ENCODE measurements at regions not wholly inside any gene's neighbourhood (a gene's known extent, or its start where the extent isn't known, plus 50 kb on each side); places are given as distances from the start of the nearest gene placed in this dataset.

- DNase-seq (ENCODE audit: low read depth, low spot score), result no peak
- Histone ChIP-seq H3K4me2 (ENCODE audit: low read length) (no peak overlapping the region), H3K4me3 (replicated peaks in 1 of 2; ENCODE audit: low read depth in 1 of 2, low read length in 2 of 2) (no peak overlapping the region), H3K27me3 (ENCODE audit: insufficient read depth, low read length) (no peaks in the 10 kb centered on the region), H2AFZ (ENCODE audit: low read depth, low read length, poor library complexity, severe bottlenecking) (no peak overlapping the region), H3K4me1 (ENCODE audit: control insufficient read depth in 1 of 2, insufficient read depth in 2 of 2, low read length in 2 of 2) (no peaks in the 10 kb centered on the region), H3K27ac (ENCODE audit: low read depth, low read length) (no peak overlapping the region), H3K9me3 (ENCODE audit: control insufficient read depth in 1 of 2, insufficient read depth in 1 of 2, low read depth in 1 of 2, low read length in 2 of 2) (peaks cover 0 to 7% of the 10 kb centered on the region in 2 experiments; a peak in 1 of 4 replicates), H4K20me1 (ENCODE audit: insufficient read depth) (no peaks in the 10 kb centered on the region), H3K9me2 (ENCODE audit: insufficient read depth) (no peaks in the 10 kb centered on the region), H3K79me2 (ENCODE audit: insufficient read depth, low read length) (no peaks in the 10 kb centered on the region), H3K36me3 (ENCODE audit: control insufficient read depth in 1 of 2, insufficient read depth in 2 of 2, low read length in 2 of 2) (no peaks in the 10 kb centered on the region), H3K9ac (ENCODE audit: low read length) (no peak overlapping the region)
- CTCF ChIA-PET, result no interaction called here
- no peak for ATAC-seq
- intact Hi-C loops (cut with micrococcal nuclease), result no loop called here
- POLR2A ChIA-PET, result no interaction called here
- no peak for TF ChIP-seq ELF1 (IDR thresholded peaks at IDR 0.05; ENCODE audit: borderline replicate concordance, low read depth)
- TF ChIP-seq ATF3 (IDR thresholded peaks at IDR 0.05), result no peak
- no peak for TF ChIP-seq REST (IDR thresholded peaks at IDR 0.05; ENCODE audit: low read depth)
- TF ChIP-seq CBX3 (IDR thresholded peaks at IDR 0.05; ENCODE audit: low read depth), result no peak
- no peak for TF ChIP-seq EZH2phosphoT487 (IDR thresholded peaks at IDR 0.05; ENCODE audit: borderline replicate concordance)
- TF ChIP-seq CTCF (IDR thresholded peaks at IDR 0.05 in 2 of 3, conservative IDR thresholded peaks at IDR 0.05 in 1 of 3; ENCODE audit: borderline replicate concordance in 1 of 3, insufficient read depth in 1 of 3, low read depth in 2 of 3, low read length in 2 of 3), result no peak
- RAD21 ChIA-PET (ENCODE audit: low non-redundant PET in 1 of 2, low total read pairs in 2 of 2, uncharacterized antibody in 2 of 2, unreplicated experiment in 2 of 2), result no interaction called here
- no TSS peak for BruUV-seq (replicated peaks)
Measured at GRCh38 chr10:8172604-8173003, 118.1 kb downstream of the GATA3 start.

Measured in HCT116 (cell line).